ENCODE measurements at regions not wholly inside any gene's neighbourhood (a gene's known extent, or its start where the extent isn't known, plus 50 kb on each side); places are given as distances from the start of the nearest gene placed in this dataset.

GRCh38 chr1:91141858-91142257 lies 120.0 kb upstream of the ZNF644 start:
- FAIRE-seq, result no peak
- no peaks in the 10 kb centered on the region for H3K36me3 ChIP-seq
- H3K4me1 ChIP-seq, result no peaks in the 10 kb centered on the region
- H3K27me3 ChIP-seq, result no peaks in the 10 kb centered on the region
- intact Hi-C loops (cut with DNase I), result no loop called here
- DNase-seq, result no peak
- WGBS, 2 donors, result 53 to 65% methylated on average over 3 of the region's 3 CpGs
- no peak overlapping the region for H3K27ac ChIP-seq
- H3K9me3 ChIP-seq, result no peaks in the 10 kb centered on the region
- H3K4me3 ChIP-seq, result no peak overlapping the region
- no peak for ATAC-seq
- TF ChIP-seq, protein P1, sequence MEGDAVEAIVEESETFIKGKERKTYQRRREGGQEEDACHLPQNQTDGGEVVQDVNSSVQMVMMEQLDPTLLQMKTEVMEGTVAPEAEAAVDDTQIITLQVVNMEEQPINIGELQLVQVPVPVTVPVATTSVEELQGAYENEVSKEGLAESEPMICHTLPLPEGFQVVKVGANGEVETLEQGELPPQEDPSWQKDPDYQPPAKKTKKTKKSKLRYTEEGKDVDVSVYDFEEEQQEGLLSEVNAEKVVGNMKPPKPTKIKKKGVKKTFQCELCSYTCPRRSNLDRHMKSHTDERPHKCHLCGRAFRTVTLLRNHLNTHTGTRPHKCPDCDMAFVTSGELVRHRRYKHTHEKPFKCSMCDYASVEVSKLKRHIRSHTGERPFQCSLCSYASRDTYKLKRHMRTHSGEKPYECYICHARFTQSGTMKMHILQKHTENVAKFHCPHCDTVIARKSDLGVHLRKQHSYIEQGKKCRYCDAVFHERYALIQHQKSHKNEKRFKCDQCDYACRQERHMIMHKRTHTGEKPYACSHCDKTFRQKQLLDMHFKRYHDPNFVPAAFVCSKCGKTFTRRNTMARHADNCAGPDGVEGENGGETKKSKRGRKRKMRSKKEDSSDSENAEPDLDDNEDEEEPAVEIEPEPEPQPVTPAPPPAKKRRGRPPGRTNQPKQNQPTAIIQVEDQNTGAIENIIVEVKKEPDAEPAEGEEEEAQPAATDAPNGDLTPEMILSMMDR (IDR thresholded peaks at IDR 0.05), result no peak

DNA sequence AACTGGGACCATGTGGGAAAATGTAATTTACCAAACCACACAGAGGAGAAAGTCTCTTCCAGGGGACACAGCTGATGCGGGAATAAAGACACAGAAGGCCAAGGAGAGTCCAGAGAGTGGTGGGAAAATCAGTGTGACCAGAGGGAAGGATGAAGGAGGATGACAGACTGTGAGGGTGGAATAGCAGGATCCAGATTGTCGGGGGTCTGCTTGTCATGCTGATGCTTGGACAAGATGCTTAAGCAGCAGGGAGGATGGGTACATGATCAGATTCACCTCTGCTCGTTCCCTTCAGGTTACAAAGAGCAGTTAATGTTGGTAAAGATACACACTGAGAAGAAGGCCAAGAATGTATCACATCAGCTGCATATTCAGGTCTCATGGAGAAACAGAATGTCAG lies 117.1 kb upstream of the ZNF644 start:
- H3K4me1 ChIP-seq, result no peaks in the 10 kb centered on the region
- no peak overlapping the region for H3K4me3 ChIP-seq
- H3K36me3 ChIP-seq, result no peaks in the 10 kb centered on the region
- TF ChIP-seq, protein P1 (IDR thresholded peaks at IDR 0.05), result no peak
- H3K27ac ChIP-seq, result no peak overlapping the region
- H3K27me3 ChIP-seq, result no peaks in the 10 kb centered on the region
- intact Hi-C loops (cut with DNase I), result no loop called here
- no peak for ATAC-seq
- 48 to 58% methylated on average over 3 of the region's 3 CpGs for WGBS, 2 donors
- no peaks in the 10 kb centered on the region for H3K9me3 ChIP-seq
- DNase-seq, result no peak
- FAIRE-seq, result no peak

DNA sequence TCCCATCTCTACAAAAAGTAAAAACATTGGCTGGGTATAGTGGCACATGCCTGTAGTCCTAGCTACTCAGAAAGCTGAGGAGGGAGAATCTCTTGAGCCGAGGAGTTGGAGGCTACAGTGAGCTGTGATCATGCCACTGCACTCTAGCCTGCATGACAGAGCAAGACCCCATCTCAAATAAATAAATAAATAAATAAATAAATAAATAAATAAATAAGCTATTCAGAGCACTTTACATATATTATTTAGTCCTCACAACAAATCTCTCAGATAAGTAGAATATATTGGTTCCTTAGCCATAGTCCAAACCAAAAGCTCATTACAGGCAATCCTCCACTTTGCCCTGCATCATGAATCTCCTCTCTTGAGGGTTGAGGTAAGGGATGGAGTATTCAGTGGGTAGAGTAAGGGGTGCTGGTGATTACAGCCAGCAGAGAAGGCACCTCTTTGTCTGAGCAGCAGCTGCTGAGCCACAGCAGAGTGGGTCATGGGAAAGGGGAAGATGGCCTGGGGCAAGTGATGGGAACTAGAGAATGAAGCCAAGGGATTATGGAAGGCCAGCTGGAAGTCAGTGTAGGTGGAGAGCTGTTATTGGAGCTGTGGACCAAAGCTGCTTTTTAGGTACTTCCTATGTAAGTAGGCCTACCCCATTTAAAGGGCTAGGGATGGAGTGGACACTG lies 115.5 kb upstream of the ZNF644 start:
- WGBS, 2 donors, result 94 to 100% methylated on average over 1 of the region's 1 CpG
- intact Hi-C loops (cut with DNase I), result no loop called here
- no peak overlapping the region for H3K4me3 ChIP-seq
- H3K27ac ChIP-seq, result no peak overlapping the region
- H3K36me3 ChIP-seq, result no peaks in the 10 kb centered on the region
- no peaks in the 10 kb centered on the region for H3K4me1 ChIP-seq
- no peak for DNase-seq
- TF ChIP-seq, protein P1 (IDR thresholded peaks at IDR 0.05), result no peak
- no peaks in the 10 kb centered on the region for H3K9me3 ChIP-seq
- no peak for ATAC-seq
- H3K27me3 ChIP-seq, result no peaks in the 10 kb centered on the region
- FAIRE-seq, result no peak

- intact Hi-C loops (cut with DNase I), result no loop called here
- WGBS, 2 donors, result 83 to 92% methylated on average over 11 of the region's 11 CpGs
- FAIRE-seq (no peak), DNase-seq (no peak), ATAC-seq (no peak)
- Histone ChIP-seq H3K36me3 (no peaks in the 10 kb centered on the region), H3K4me1 (no peaks in the 10 kb centered on the region), H3K27me3 (no peaks in the 10 kb centered on the region), H3K27ac (no peak overlapping the region), H3K9me3 (no peaks in the 10 kb centered on the region), H3K4me3 (no peak overlapping the region)
- TF ChIP-seq, protein P1 (IDR thresholded peaks at IDR 0.05), result no peak
These were observed 114.0 kb upstream of the ZNF644 start for GRCh38 chr1:91135799-91136198.

DNA sequence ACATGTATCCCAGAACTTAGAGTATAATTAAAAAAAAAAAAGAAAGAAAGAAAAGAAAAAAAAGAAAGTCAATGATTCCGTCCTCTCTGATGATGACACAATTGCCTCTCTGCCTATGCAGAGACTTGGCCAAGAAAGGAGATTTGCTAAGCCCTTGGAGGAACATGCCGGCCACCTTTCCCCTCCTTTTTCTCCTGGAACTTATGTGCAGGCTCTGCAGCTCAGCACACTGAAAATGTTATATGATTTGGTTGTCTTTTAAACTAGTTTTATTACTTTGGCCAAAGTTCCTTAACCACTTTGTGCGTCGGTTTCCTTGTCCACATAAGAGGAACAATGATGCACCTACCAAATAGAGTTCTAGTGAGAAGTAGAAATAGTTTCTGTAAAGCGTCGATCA lies 111.4 kb upstream of the ZNF644 start:
- Histone ChIP-seq H3K9me3 (no peaks in the 10 kb centered on the region), H3K36me3 (no peaks in the 10 kb centered on the region), H3K4me3 (no peak overlapping the region), H3K27ac (no peak overlapping the region), H3K27me3 (no peaks in the 10 kb centered on the region), H3K4me1 (no peaks in the 10 kb centered on the region)
- intact Hi-C loops (cut with DNase I), result no loop called here
- FAIRE-seq, result no peak
- 78 to 91% methylated on average over 6 of the region's 6 CpGs for WGBS, 2 donors
- no peak for DNase-seq
- TF ChIP-seq, protein P1 (IDR thresholded peaks at IDR 0.05), result no peak
- ATAC-seq, result no peak

Data from pancreas (tissue), 10 donors.